OCI-LY7 (cell line): ENCODE measurements at regions not wholly inside any gene's neighbourhood (a gene's known extent, or its start where the extent isn't known, plus 50 kb on each side); places are given as distances from the start of the nearest gene placed in this dataset.
"Not testable (repeated sequence)": the region's sequence is repeated elsewhere in the genome, so short reads cannot be mapped to it uniquely, and the experiment has no call there.

Source experiments
- BruUV-seq: library from RNA; stranded (reverse); fragments of 400-500 nt; replicated peaks from 2 replicates; lab custom pipeline; 2021; lab: Mats Ljungman, UMichigan
- CTCF ChIA-PET: fragments of 300-600 bp; sonication (Branson Sonifier 250); formaldehyde crosslinking; loops from one replicate; lab custom pipeline; 2022; ENCODE audit warnings: antibody characterized with exemption; ENCODE audit not compliant: unreplicated experiment; lab: Charles Lee
- POLR2A ChIA-PET: fragments of 300-600 bp; sonication (Branson Sonifier 250); formaldehyde crosslinking; loops from one replicate; lab custom pipeline; 2022; ENCODE audit warnings: antibody characterized with exemption; lab: Charles Lee
- DNase-seq: peaks from one replicate; pipeline ENCODE4 v3.0.0-alpha.2; 2015; ENCODE audit warnings: low spot score
- H2AFZ ChIP-seq: fragments of 200-600 bp; sonication (generic), shearing (Covaris generic); 2 replicates; pipeline ENCODE4 v1.6.1; 2014; ENCODE audit warnings: mild to moderate bottlenecking, antibody characterized with exemption, low read length, moderate library complexity
- H3K27ac ChIP-seq: fragments of 200-600 bp; sonication (generic); 2 replicates; pipeline ENCODE4 v1.5.1; 2014; ENCODE audit warnings: mixed run types, low read depth, mild to moderate bottlenecking, moderate library complexity, low read length, inconsistent platforms; ENCODE audit not compliant: poor library complexity, severe bottlenecking
- H3K36me3 ChIP-seq: fragments of 200-600 bp; sonication (generic); 2 replicates; pipeline ENCODE4 v1.6.1; 2014; ENCODE audit warnings: mild to moderate bottlenecking, antibody characterized with exemption, low read length, moderate library complexity, mixed read lengths; ENCODE audit not compliant: insufficient read depth
- H3K4me1 ChIP-seq: fragments of 200-600 bp; sonication (generic); 2 replicates; pipeline ENCODE4 v1.5.1; 2014; ENCODE audit warnings: mild to moderate bottlenecking, low read length; ENCODE audit not compliant: insufficient read depth, poor library complexity, severe bottlenecking
- H3K4me2 ChIP-seq: fragments of 200-600 bp; sonication (generic); 2 replicates; pipeline ENCODE4 v1.6.1; 2014; ENCODE audit warnings: mild to moderate bottlenecking, low read length
- H3K4me3 ChIP-seq: fragments of 200-600 bp; sonication (generic); 2 replicates; pipeline ENCODE4 v1.5.1; 2014; ENCODE audit warnings: mild to moderate bottlenecking, low read depth, low read length; ENCODE audit not compliant: poor library complexity, severe bottlenecking
- H3K79me2 ChIP-seq: fragments of 200-600 bp; sonication (generic); 2 replicates; pipeline ENCODE4 v1.6.1; 2016; ENCODE audit warnings: low read depth, mild to moderate bottlenecking, low read length, moderate library complexity, mixed read lengths; ENCODE audit not compliant: insufficient read depth
- H3K9me2 ChIP-seq: fragments of 200-600 bp; sonication (generic); 2 replicates; pipeline ENCODE4 v1.6.1; 2016; ENCODE audit warnings: mild to moderate bottlenecking, low read length, mixed read lengths; ENCODE audit not compliant: insufficient read depth
- H3K9me3 ChIP-seq: fragments of 200-600 bp; sonication (generic); 2 replicates; pipeline ENCODE4 v1.6.1; 2014; ENCODE audit warnings: mild to moderate bottlenecking, mixed run types, low read length, mixed read lengths
- H4K20me1 ChIP-seq: fragments of 200-600 bp; sonication (generic); 2 replicates; pipeline ENCODE4 v1.6.1; 2014; ENCODE audit warnings: mild to moderate bottlenecking, antibody characterized with exemption, low read length, moderate library complexity, mixed read lengths; ENCODE audit not compliant: insufficient read depth
- EZH2phosphoT487 ChIP-seq: fragments of 200-600 bp; sonication (generic); IDR thresholded peaks from 2 replicates; pipeline ENCODE4 v1.6.1; 2018; ENCODE audit warnings: low read depth, borderline replicate concordance, mild to moderate bottlenecking, mixed run types, antibody characterized with exemption, low read length, moderate library complexity, mixed read lengths
- intact Hi-C: fragments of 100-400 bp; cut with micrococcal nuclease; formaldehyde crosslinking; loops from one replicate; pipeline ENCODE4 v1.10.0; 2022; ENCODE audit not compliant: unreplicated experiment
- TF ChIP-seq, protein P1 (sequence below): fragments of 200-600 bp; sonication (generic); conservative IDR thresholded peaks from 2 replicates; pipeline ENCODE4 v1.5.1; 2014; ENCODE audit warnings: mild to moderate bottlenecking, antibody characterized with exemption, low read length, moderate library complexity, mixed read lengths

DNA sequence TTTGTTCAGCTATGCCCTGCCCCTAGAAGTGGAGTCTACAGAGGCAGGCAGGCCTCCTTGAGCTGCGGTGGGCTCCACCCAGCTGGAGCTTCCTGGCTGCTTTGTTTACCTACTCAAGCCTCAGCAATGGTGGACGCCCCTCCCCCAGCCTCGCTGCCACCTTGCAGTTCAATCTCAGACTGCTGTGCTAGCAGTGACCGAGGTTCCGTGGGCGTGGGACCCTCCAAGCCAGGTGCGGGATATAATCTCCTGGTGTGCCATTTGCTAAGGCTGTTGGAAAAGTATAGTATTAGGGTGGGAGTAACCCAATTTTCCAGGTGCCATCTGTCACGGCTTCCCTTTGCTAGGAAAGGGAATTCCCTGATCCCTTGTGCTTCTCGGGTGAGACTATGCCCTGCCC is 770.2 kb upstream of the VRK2 start:
- H3K36me3 ChIP-seq, H3K4me3 ChIP-seq, DNase-seq, H3K9me2 ChIP-seq, CTCF ChIA-PET, H3K4me2 ChIP-seq, intact Hi-C loops, H4K20me1 ChIP-seq, H3K9me3 ChIP-seq, POLR2A ChIA-PET, H3K79me2 ChIP-seq, H3K4me1 ChIP-seq, H3K27ac ChIP-seq, BruUV-seq, H2AFZ ChIP-seq: not testable (repeated sequence)

DNA sequence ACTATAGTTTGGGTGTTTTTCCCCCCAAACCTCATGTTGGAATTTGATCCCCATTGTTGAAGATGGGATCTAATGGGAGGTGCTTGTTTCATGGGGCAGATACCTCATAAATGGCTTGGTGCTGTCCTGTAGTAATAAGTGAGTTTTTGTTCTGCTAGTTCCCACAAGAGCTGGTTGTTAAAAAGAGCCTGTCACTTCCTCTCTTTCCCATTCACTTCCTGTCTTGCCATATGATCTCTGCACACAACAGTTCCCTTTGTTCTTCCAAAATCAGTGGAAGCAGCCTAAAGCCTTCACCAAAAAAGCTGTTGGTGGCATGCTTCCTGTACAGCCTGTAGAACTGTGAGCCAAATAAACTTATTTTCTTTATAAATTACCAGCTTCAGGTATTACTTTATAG is 768.2 kb upstream of the VRK2 start:
- no peak overlapping the region for H3K4me2 ChIP-seq
- no peaks in the 10 kb centered on the region for H3K79me2 ChIP-seq
- TF ChIP-seq, protein P1, sequence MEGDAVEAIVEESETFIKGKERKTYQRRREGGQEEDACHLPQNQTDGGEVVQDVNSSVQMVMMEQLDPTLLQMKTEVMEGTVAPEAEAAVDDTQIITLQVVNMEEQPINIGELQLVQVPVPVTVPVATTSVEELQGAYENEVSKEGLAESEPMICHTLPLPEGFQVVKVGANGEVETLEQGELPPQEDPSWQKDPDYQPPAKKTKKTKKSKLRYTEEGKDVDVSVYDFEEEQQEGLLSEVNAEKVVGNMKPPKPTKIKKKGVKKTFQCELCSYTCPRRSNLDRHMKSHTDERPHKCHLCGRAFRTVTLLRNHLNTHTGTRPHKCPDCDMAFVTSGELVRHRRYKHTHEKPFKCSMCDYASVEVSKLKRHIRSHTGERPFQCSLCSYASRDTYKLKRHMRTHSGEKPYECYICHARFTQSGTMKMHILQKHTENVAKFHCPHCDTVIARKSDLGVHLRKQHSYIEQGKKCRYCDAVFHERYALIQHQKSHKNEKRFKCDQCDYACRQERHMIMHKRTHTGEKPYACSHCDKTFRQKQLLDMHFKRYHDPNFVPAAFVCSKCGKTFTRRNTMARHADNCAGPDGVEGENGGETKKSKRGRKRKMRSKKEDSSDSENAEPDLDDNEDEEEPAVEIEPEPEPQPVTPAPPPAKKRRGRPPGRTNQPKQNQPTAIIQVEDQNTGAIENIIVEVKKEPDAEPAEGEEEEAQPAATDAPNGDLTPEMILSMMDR, result no peak
- TF ChIP-seq EZH2phosphoT487, result no peak
- H3K9me3 ChIP-seq, result no peaks in the 10 kb centered on the region
- H4K20me1 ChIP-seq, result no peaks in the 10 kb centered on the region
- no peaks in the 10 kb centered on the region for H3K4me1 ChIP-seq
- no peaks in the 10 kb centered on the region for H3K9me2 ChIP-seq
- no peak overlapping the region for H3K4me3 ChIP-seq
- POLR2A ChIA-PET, result no interaction called here
- no peak overlapping the region for H2AFZ ChIP-seq
- DNase-seq, result no peak
- no TSS peak for BruUV-seq
- CTCF ChIA-PET, result no interaction called here
- H3K27ac ChIP-seq, result no peak overlapping the region
- intact Hi-C loops, result no loop called here
- H3K36me3 ChIP-seq, result no peaks in the 10 kb centered on the region

DNA sequence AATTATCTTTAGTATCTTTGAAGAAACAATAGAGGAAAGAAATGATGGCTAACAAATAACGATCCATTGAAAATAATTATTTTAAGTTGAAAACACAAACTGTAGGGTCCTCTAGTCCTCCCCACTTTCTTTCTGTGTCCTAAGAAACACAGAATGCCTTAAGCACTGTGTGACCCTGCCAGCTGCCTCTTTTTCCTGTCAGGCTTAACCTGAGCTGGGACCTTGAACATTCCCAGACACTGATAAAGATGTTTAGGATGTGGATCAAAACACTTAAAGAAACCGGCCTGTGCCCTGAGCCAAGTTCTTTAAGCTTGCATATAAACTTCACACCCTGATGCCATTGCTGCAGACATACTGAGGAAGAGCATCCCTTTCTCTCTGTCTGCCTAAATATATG is 755.4 kb upstream of the VRK2 start:
- CTCF ChIA-PET, result no interaction called here
- no peak overlapping the region for H3K4me2 ChIP-seq
- H3K4me1 ChIP-seq, result no peaks in the 10 kb centered on the region
- no peak for TF ChIP-seq EZH2phosphoT487
- TF ChIP-seq, protein P1, result no peak
- intact Hi-C loops, result no loop called here
- H3K9me2 ChIP-seq, result no peaks in the 10 kb centered on the region
- BruUV-seq, result no TSS peak
- no peaks in the 10 kb centered on the region for H3K36me3 ChIP-seq
- DNase-seq, result no peak
- no peaks in the 10 kb centered on the region for H4K20me1 ChIP-seq
- H3K9me3 ChIP-seq, result no peaks in the 10 kb centered on the region
- no peaks in the 10 kb centered on the region for H3K79me2 ChIP-seq
- H2AFZ ChIP-seq, result no peak overlapping the region
- no peak overlapping the region for H3K27ac ChIP-seq
- no peak overlapping the region for H3K4me3 ChIP-seq
- POLR2A ChIA-PET, result no interaction called here
